Calu3 (cell line): ENCODE measurements at regions not wholly inside any gene's neighbourhood (a gene's known extent, or its start where the extent isn't known, plus 50 kb on each side); places are given as distances from the start of the nearest gene placed in this dataset.

Experiments
- BruUV-seq: library from RNA; stranded (reverse); fragments of 400-500 nt; replicated peaks from 2 replicates; lab custom pipeline; 2021; lab: Mats Ljungman, UMichigan
- CTCF ChIA-PET: fragments of 300-600 bp; sonication (Branson Sonifier 250); formaldehyde crosslinking; loops from one replicate; lab custom pipeline; 2022; ENCODE audit warnings: antibody characterized with exemption; lab: Charles Lee
- DNase-seq: peaks from one replicate; pipeline ENCODE4 v3.0.0; 2022
- H3K27ac Mint-ChIP-seq: one replicate; pipeline ENCODE4 v1.8.0; 2022; ENCODE audit warnings: mixed read lengths; ENCODE audit not compliant: unreplicated experiment
- H3K27me3 Mint-ChIP-seq: one replicate; pipeline ENCODE4 v1.8.0; 2022; ENCODE audit warnings: mixed read lengths; ENCODE audit not compliant: unreplicated experiment
- H3K36me3 Mint-ChIP-seq: one replicate; pipeline ENCODE4 v1.8.0; 2022; ENCODE audit warnings: mild to moderate bottlenecking, moderate library complexity, mixed read lengths; ENCODE audit not compliant: insufficient read depth, unreplicated experiment
- H3K4me1 Mint-ChIP-seq: one replicate; pipeline ENCODE4 v1.8.0; 2022; ENCODE audit warnings: mild to moderate bottlenecking, low read depth, mixed read lengths; ENCODE audit not compliant: unreplicated experiment
- H3K4me3 Mint-ChIP-seq: one replicate; pipeline ENCODE4 v1.8.0; 2022; ENCODE audit warnings: mild to moderate bottlenecking, low read depth, moderate library complexity, mixed read lengths; ENCODE audit not compliant: unreplicated experiment
- H3K9me3 Mint-ChIP-seq: one replicate; pipeline ENCODE4 v1.8.0; 2022; ENCODE audit warnings: low read depth, mixed read lengths; ENCODE audit not compliant: unreplicated experiment
- intact Hi-C: fragments of 100-400 bp; cut with micrococcal nuclease; formaldehyde crosslinking; loops from one replicate; pipeline ENCODE4 v1.10.0; 2022; ENCODE audit not compliant: unreplicated experiment
- TF ChIP-seq, protein P1 (sequence below): fragments of 200-600 bp; IDR thresholded peaks from one replicate; pipeline ENCODE4 v1.8.0; 2022; ENCODE audit warnings: antibody characterized with exemption; ENCODE audit not compliant: unreplicated experiment

DNA sequence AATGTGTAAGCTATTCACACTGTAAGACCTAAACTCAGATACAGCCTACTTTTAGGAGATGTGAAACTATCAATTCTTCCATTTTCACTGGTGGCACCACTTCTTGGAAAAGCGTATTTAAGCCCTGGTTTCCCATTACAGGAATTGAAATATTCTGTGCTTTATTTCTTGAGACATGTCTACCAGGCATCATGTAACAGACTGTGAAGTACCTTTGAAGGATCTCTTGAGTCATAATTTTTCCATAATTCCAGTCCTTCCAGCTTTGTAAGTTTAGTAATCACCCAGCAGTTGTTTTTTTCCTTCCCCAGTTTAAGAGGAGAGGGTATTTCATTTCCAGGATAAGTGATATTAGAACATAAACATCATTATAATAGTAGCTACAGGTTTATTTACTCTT lies 186.0 kb upstream of the PRPS1L1 start:
- Mint-ChIP-seq H3K9me3 (no peaks in the 10 kb centered on the region), H3K4me1 (no peaks in the 10 kb centered on the region), H3K4me3 (no peak overlapping the region), H3K36me3 (no peaks in the 10 kb centered on the region), H3K27ac (no peak overlapping the region), H3K27me3 (no peaks in the 10 kb centered on the region)
- BruUV-seq: no TSS peak
- DNase-seq: no peak
- intact Hi-C loops: loop anchor here (10.0 kb wide), 1 partner anchor 111 kb away; no protein-coding TSS in a partner anchor
- CTCF ChIA-PET: interaction anchor here (0.9 to 1.4 kb wide), 3 partner anchors 10 to 36 kb away, joined by 3 to 4 read pairs (median 3); no protein-coding TSS in a partner anchor
- TF ChIP-seq, protein P1, sequence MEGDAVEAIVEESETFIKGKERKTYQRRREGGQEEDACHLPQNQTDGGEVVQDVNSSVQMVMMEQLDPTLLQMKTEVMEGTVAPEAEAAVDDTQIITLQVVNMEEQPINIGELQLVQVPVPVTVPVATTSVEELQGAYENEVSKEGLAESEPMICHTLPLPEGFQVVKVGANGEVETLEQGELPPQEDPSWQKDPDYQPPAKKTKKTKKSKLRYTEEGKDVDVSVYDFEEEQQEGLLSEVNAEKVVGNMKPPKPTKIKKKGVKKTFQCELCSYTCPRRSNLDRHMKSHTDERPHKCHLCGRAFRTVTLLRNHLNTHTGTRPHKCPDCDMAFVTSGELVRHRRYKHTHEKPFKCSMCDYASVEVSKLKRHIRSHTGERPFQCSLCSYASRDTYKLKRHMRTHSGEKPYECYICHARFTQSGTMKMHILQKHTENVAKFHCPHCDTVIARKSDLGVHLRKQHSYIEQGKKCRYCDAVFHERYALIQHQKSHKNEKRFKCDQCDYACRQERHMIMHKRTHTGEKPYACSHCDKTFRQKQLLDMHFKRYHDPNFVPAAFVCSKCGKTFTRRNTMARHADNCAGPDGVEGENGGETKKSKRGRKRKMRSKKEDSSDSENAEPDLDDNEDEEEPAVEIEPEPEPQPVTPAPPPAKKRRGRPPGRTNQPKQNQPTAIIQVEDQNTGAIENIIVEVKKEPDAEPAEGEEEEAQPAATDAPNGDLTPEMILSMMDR: no peak

- CTCF ChIA-PET: interaction anchor here (0.7 kb wide), 1 partner anchor 31 kb away, joined by 3 read pairs; no protein-coding TSS in a partner anchor
- Mint-ChIP-seq H3K27ac (no peak overlapping the region), H3K9me3 (no peaks in the 10 kb centered on the region), H3K4me3 (no peak overlapping the region), H3K36me3 (no peaks in the 10 kb centered on the region), H3K27me3 (no peaks in the 10 kb centered on the region), H3K4me1 (no peaks in the 10 kb centered on the region)
- BruUV-seq: no TSS peak
- intact Hi-C loops: loop anchor here (10.0 kb wide), 1 partner anchor 109 kb away; no protein-coding TSS in a partner anchor
- no peak for DNase-seq
- TF ChIP-seq, protein P1: no peak
Observed at GRCh38 chr7:18216270-18216669, 188.6 kb upstream of the PRPS1L1 start.

DNA sequence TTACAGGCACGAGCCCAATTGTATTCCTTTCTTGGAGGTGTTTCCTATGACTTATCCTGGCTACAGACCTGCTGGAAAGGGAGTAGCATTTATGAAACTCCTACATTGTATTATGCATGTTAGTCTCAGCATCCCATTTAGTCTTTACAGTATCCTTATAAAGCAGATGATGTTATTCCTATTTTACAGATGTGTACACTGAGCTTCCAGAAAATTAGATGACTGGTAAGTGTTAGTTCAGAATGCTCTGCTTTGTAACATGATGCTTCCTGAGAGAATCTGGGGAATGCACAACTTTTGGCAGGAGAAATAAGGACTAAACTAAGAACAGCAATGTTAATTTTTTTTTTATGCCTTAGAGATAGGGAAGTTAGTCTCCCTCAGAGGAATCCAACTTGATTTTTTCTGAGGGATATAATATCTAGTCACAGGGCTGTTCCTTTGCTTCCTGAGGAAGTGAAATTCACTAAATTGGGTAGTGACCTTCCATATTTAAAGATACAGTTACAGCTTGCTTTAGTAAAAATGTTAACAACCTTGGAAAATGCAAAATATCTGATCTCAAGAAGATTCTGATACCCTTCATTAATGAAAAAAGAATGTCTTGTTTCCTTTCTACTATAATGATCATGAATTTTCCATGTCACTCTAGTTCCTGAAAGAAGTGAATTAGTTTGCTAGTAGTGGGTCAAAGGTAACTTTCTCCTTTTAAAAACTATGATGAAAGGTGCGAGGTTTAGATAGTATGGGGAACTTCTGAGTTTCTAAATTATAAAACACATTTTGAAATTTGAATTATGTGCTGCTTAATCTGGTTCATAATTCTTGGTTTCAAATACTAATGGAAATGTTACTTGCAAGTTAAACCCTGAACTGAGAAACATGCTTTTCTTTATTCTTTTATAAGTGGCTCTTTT lies 194.0 kb upstream of the PRPS1L1 start:
- Mint-ChIP-seq H3K36me3 (no peaks in the 10 kb centered on the region), H3K4me3 (no peak overlapping the region), H3K27me3 (no peaks in the 10 kb centered on the region), H3K27ac (no peak overlapping the region), H3K9me3 (no peaks in the 10 kb centered on the region), H3K4me1 (peaks cover 10% of the 10 kb centered on the region)
- intact Hi-C loops: no loop called here
- no peak for DNase-seq
- no TSS peak for BruUV-seq
- TF ChIP-seq, protein P1: no peak
- CTCF ChIA-PET: interaction anchor here (0.7 to 1.1 kb wide), 2 partner anchors 37 to 215 kb away, joined by 3 to 4 read pairs; no protein-coding TSS in a partner anchor

DNA sequence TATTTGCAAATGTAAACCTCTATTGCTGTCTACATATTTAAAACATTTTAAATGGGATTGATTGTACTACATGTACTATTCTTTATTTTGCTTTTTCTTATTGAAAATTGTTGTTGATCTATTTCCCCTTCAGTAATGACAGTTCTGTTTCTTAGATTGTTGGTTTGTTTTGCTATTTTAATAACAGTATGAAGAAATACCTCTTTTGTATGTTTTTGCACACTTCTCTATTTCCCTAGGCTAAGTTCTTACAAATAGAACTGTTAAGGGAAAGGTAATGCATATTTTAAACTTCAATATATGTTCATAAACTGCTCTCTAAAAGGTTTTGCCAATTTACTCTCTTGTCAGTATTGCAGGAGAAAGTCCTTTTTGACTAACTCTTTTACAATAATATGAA lies 195.0 kb upstream of the PRPS1L1 start:
- CTCF ChIA-PET: no interaction called here
- BruUV-seq: no TSS peak
- intact Hi-C loops: no loop called here
- Mint-ChIP-seq H3K36me3 (no peaks in the 10 kb centered on the region), H3K9me3 (no peaks in the 10 kb centered on the region), H3K27ac (no peak overlapping the region), H3K4me1 (peaks cover 10% of the 10 kb centered on the region), H3K27me3 (no peaks in the 10 kb centered on the region), H3K4me3 (no peak overlapping the region)
- no peak for DNase-seq
- TF ChIP-seq, protein P1: no peak
